Osteocyte (in vitro differentiated cells): ENCODE measurements at regions not wholly inside any gene's neighbourhood (a gene's known extent, or its start where the extent isn't known, plus 50 kb on each side); places are given as distances from the start of the nearest gene placed in this dataset.

Experiments
- DNase-seq: peaks from one replicate; pipeline ENCODE4 v3.0.0; 2021; ENCODE audit warnings: mixed read lengths; ENCODE audit not compliant: unreplicated experiment; ENCODE audit errors: extremely low spot score
- H3K27ac Mint-ChIP-seq: one replicate; pipeline ENCODE4 v1.8.0; 2021; ENCODE audit warnings: mild to moderate bottlenecking, mixed read lengths; ENCODE audit not compliant: unreplicated experiment
- H3K27me3 Mint-ChIP-seq: one replicate; pipeline ENCODE4 v1.8.0; 2021; ENCODE audit warnings: mixed read lengths; ENCODE audit not compliant: unreplicated experiment
- H3K36me3 Mint-ChIP-seq: one replicate; pipeline ENCODE4 v1.8.0; 2021; ENCODE audit warnings: mixed read lengths; ENCODE audit not compliant: unreplicated experiment
- H3K4me1 Mint-ChIP-seq: one replicate; pipeline ENCODE4 v1.8.0; 2021; ENCODE audit warnings: mixed read lengths; ENCODE audit not compliant: unreplicated experiment
- H3K4me3 Mint-ChIP-seq: one replicate; pipeline ENCODE4 v1.8.0; 2021; ENCODE audit warnings: mild to moderate bottlenecking, moderate library complexity, mixed read lengths; ENCODE audit not compliant: unreplicated experiment
- H3K9me3 Mint-ChIP-seq: one replicate; pipeline ENCODE4 v1.8.0; 2021; ENCODE audit warnings: mixed read lengths; ENCODE audit not compliant: unreplicated experiment
- TF ChIP-seq, protein P1 (sequence below): fragments of 200-600 bp; sonication (generic); IDR thresholded peaks from 2 replicates; pipeline ENCODE4 v1.5.0; 2021; ENCODE audit warnings: antibody characterized with exemption, mild to moderate bottlenecking, moderate library complexity

DNA sequence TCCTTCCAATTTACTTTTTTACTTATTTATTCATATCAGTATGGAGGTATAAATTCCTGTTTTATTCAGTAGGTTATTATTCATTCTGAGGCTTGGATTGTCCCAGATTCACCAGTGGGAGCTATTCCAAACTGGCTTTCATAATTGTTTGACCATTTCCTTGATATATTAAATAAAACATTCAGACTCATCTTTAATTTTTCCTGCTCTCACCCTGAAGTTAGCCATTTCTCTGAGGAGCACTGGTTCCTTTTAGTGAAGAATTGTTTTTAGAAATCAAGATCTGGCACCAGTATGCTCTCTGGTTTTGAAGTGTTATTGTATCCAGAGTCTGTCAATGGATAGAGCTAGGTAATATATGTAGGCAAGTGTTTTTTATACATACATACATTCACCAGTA lies 66.9 kb upstream of the DCBLD2 start:
- TF ChIP-seq, protein P1, sequence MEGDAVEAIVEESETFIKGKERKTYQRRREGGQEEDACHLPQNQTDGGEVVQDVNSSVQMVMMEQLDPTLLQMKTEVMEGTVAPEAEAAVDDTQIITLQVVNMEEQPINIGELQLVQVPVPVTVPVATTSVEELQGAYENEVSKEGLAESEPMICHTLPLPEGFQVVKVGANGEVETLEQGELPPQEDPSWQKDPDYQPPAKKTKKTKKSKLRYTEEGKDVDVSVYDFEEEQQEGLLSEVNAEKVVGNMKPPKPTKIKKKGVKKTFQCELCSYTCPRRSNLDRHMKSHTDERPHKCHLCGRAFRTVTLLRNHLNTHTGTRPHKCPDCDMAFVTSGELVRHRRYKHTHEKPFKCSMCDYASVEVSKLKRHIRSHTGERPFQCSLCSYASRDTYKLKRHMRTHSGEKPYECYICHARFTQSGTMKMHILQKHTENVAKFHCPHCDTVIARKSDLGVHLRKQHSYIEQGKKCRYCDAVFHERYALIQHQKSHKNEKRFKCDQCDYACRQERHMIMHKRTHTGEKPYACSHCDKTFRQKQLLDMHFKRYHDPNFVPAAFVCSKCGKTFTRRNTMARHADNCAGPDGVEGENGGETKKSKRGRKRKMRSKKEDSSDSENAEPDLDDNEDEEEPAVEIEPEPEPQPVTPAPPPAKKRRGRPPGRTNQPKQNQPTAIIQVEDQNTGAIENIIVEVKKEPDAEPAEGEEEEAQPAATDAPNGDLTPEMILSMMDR, result no peak
- Mint-ChIP-seq H3K27me3 (no peaks in the 10 kb centered on the region), H3K27ac (no peak overlapping the region), H3K9me3 (no peaks in the 10 kb centered on the region), H3K36me3 (no peaks in the 10 kb centered on the region), H3K4me1 (peaks cover 61% of the 10 kb centered on the region), H3K4me3 (no peak overlapping the region)
- DNase-seq, result no peak

DNA sequence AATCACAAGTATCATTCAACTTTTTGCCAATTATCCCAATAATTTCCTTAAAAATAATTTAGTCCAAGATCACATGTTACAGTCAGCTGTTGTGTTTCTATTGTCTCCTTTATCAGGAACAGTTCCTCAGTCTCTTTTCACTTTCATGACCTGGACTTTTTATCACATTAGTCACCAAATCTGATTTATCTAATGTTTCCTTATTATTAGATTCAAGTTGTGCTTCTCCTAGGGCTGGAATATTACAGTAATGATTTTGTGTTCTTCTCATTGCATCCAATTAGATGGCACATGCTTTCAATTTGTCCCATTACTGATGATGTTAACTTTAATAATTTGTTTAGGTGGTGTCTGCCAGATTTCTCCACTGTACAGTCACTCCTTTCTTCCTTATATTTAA lies 66.3 kb upstream of the DCBLD2 start:
- peak overlapping the region; percentile 39 for H3K27ac Mint-ChIP-seq
- no peak overlapping the region for H3K4me3 Mint-ChIP-seq
- DNase-seq, result no peak
- H3K36me3 Mint-ChIP-seq, result no peaks in the 10 kb centered on the region
- TF ChIP-seq, protein P1, result no peak
- peaks cover 58% of the 10 kb centered on the region for H3K4me1 Mint-ChIP-seq
- H3K27me3 Mint-ChIP-seq, result no peaks in the 10 kb centered on the region
- H3K9me3 Mint-ChIP-seq, result no peaks in the 10 kb centered on the region

DNA sequence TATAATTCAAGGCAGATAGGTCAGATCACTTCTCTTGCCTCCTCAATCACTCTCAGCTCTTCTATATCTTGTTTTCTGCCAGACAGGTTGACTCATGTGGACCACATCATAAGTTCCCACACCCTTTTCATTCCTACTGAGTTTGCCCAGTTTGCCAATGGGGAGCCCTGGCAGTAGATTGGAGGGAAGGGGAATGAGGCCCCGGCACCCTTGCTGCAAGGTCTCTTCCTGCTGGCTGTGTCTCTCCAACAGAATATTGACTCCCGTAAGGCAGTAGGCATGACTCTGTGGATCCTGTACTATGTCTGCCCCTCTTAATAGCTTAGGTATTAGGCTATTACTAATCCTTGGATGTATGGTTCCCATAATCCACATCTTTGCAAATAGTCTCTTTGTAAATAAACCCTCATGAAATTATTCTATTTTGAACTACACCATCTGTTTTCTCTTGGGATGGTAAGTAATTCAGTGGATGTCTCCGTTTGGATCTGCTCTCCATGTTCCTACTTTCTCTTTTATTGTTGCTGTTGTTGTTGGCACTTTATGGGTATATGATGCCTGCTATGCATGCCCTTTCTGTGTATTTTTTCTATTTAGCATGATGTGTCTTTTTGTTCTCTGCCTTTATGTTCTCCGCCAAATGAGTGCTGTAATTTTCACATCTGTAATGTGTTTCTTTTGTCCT lies 65.5 kb upstream of the DCBLD2 start:
- Mint-ChIP-seq H3K9me3 (no peaks in the 10 kb centered on the region), H3K4me1 (peaks cover 51% of the 10 kb centered on the region), H3K27me3 (no peaks in the 10 kb centered on the region), H3K27ac (peak overlapping the region; percentile 39), H3K4me3 (no peak overlapping the region), H3K36me3 (no peaks in the 10 kb centered on the region)
- TF ChIP-seq, protein P1, result no peak
- no peak for DNase-seq

DNA sequence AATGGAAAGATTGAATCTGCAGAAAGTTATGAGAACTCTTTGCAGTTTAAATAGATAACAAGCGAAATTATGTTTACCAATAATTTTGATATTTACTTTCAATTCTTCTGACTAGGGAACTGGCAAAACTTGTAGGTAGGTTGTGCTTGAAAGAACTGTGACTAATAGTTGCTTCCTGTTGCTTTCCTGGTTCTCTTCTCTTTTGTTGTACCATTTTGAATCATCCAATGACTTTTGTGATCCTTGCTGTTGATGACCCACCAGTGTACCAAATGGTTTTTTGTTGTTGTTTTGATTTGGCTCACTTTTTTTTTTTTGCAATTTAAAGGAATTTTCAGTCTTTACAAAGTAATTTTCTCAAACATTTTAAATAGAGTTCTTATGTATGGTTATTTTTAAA lies 64.9 kb upstream of the DCBLD2 start:
- DNase-seq, result no peak
- H3K4me3 Mint-ChIP-seq, result no peak overlapping the region
- no peak overlapping the region for H3K27ac Mint-ChIP-seq
- H3K27me3 Mint-ChIP-seq, result no peaks in the 10 kb centered on the region
- no peaks in the 10 kb centered on the region for H3K9me3 Mint-ChIP-seq
- TF ChIP-seq, protein P1, result no peak
- H3K4me1 Mint-ChIP-seq, result peaks cover 45% of the 10 kb centered on the region
- H3K36me3 Mint-ChIP-seq, result no peaks in the 10 kb centered on the region

DNA sequence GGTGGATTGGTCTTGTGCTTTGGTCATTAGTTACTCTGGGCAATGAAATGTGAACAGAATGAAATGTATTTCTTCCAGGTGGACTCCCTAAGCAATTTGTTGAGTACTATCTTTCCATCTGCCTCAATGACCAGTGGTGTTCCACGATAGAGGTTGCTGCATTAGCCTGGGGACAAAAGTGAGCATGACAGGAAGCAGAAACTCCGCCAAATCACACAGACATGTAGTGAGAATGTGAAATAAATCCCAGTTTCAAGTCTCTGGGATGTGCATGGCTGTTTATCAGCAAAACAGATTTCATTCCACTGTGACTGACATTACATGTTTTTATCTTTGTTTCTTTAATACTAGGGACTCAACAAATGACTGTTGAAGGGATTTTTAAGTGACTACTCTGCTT lies 63.3 kb upstream of the DCBLD2 start:
- Mint-ChIP-seq H3K9me3 (no peaks in the 10 kb centered on the region), H3K36me3 (no peaks in the 10 kb centered on the region), H3K4me3 (no peak overlapping the region), H3K27ac (peak overlapping the region; percentile 8), H3K4me1 (peaks cover 38% of the 10 kb centered on the region), H3K27me3 (no peaks in the 10 kb centered on the region)
- TF ChIP-seq, protein P1, result no peak
- DNase-seq, result no peak
